ENCODE measurements at regions not wholly inside any gene's neighbourhood (a gene's known extent, or its start where the extent isn't known, plus 50 kb on each side); places are given as distances from the start of the nearest gene placed in this dataset.
"Not testable (repeated sequence)": the region's sequence is repeated elsewhere in the genome, so short reads cannot be mapped to it uniquely, and the experiment has no call there.

- not testable (repeated sequence) for TF ChIP-seq CTCF, POLR2A (IDR thresholded peaks at IDR 0.05)
Observed at GRCh38 chr6:85227345-85227744, 222.5 kb upstream of the NT5E start.
